Breast epithelium (tissue), 4 donors: ENCODE measurements at regions not wholly inside any gene's neighbourhood (a gene's known extent, or its start where the extent isn't known, plus 50 kb on each side); places are given as distances from the start of the nearest gene placed in this dataset.

ENCODE experiments used
- DNase-seq, 2 donors: peaks; one replicate each; pipeline ENCODE4 v3.0.0-alpha.2; 2019; ENCODE audit warnings: low spot score in 2 of 2
- H3K27ac ChIP-seq, 2 donors: fragments of 200-600 bp; sonication (generic) in 1 of 2; one replicate each; pipeline ENCODE4 v1.5.1; 2016 to 2019; ENCODE audit warnings: mild to moderate bottlenecking in 1 of 2
- H3K27me3 ChIP-seq, 2 donors: fragments of 200-600 bp; sonication (generic) in 1 of 2; one replicate each; pipeline versions ENCODE4 v1.5.1 to v1.6.0; 2017 to 2019; ENCODE audit warnings: control low read depth in 1 of 2, mild to moderate bottlenecking in 1 of 2
- H3K36me3 ChIP-seq: fragments of 200-600 bp; one replicate; pipeline ENCODE4 v1.5.1; 2019
- H3K4me1 ChIP-seq, 2 donors: fragments of 200-600 bp; sonication (generic); one replicate each; pipeline ENCODE4 v1.5.1; 2016 to 2019; ENCODE audit warnings: control low read depth in 1 of 2
- H3K4me3 ChIP-seq, 3 donors: fragments of 200-600 bp; sonication (generic); 1 replicate in 2 of 3; 2 replicates in 1 of 3; pipeline ENCODE4 v1.5.1; 2016 to 2019; ENCODE audit warnings: mild to moderate bottlenecking in 3 of 3, moderate library complexity in 2 of 3
- H3K9me3 ChIP-seq, 2 donors: fragments of 200-600 bp; sonication (generic) in 1 of 2; one replicate each; pipeline ENCODE4 v1.5.1; 2016 to 2019; ENCODE audit warnings: control low read depth in 1 of 2
- POLR2A ChIP-seq: fragments of 450-650 bp; IDR thresholded peaks from one replicate; pipeline ENCODE4 v1.6.1; 2016; ENCODE audit warnings: antibody characterized with exemption, mild to moderate bottlenecking, moderate library complexity
- POLR2AphosphoS5 ChIP-seq, 3 donors: sonication (generic); formaldehyde crosslinking; IDR thresholded peaks; one replicate each; pipeline ENCODE4 v1.6.1; 2017; ENCODE audit warnings: antibody characterized with exemption in 3 of 3
- intact Hi-C: fragments of 100-400 bp; cut with DNase I; formaldehyde crosslinking; loops from one replicate; pipeline ENCODE4 v1.15.1; 2023; ENCODE audit warnings: low total_unique reads
- TF ChIP-seq, protein P1 (sequence below), 3 donors: fragments of 450-650 bp; IDR thresholded peaks; one replicate each; pipeline ENCODE4 v1.5.1; 2016 to 2017; ENCODE audit warnings: antibody characterized with exemption in 3 of 3, mild to moderate bottlenecking in 3 of 3, moderate library complexity in 3 of 3

DNA sequence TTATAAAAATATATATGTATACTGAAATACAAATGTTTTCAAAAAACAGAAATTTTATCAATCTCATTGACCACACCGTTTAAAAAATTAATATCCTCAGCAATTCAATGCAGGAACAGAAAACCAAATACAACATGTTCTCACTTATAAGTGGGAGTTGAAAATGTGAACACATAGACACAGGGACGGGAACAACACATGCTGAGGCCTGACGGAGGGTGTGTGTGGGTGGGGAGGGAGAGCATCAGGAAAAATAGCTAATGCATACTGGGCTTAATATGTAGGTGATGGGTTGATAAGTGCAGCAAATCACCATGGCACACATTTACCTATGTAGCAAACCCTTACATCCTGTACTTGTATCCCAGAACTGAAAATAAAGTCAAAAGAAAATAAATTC lies 409.5 kb downstream of the MLLT3 start:
- H3K4me1 ChIP-seq, result no peaks in the 10 kb centered on the region
- TF ChIP-seq, protein P1, sequence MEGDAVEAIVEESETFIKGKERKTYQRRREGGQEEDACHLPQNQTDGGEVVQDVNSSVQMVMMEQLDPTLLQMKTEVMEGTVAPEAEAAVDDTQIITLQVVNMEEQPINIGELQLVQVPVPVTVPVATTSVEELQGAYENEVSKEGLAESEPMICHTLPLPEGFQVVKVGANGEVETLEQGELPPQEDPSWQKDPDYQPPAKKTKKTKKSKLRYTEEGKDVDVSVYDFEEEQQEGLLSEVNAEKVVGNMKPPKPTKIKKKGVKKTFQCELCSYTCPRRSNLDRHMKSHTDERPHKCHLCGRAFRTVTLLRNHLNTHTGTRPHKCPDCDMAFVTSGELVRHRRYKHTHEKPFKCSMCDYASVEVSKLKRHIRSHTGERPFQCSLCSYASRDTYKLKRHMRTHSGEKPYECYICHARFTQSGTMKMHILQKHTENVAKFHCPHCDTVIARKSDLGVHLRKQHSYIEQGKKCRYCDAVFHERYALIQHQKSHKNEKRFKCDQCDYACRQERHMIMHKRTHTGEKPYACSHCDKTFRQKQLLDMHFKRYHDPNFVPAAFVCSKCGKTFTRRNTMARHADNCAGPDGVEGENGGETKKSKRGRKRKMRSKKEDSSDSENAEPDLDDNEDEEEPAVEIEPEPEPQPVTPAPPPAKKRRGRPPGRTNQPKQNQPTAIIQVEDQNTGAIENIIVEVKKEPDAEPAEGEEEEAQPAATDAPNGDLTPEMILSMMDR (IDR thresholded peaks at IDR 0.05), result no peak
- TF ChIP-seq POLR2A (no peak), POLR2AphosphoS5 (IDR thresholded peaks at IDR 0.05) (no peak)
- H3K4me3 ChIP-seq, result no peak overlapping the region
- intact Hi-C loops, result no loop called here
- H3K27ac ChIP-seq, result no peak overlapping the region
- DNase-seq, result no peak
- H3K27me3 ChIP-seq, result no peaks in the 10 kb centered on the region
- H3K9me3 ChIP-seq, result no peaks in the 10 kb centered on the region
- H3K36me3 ChIP-seq, result no peaks in the 10 kb centered on the region

DNA sequence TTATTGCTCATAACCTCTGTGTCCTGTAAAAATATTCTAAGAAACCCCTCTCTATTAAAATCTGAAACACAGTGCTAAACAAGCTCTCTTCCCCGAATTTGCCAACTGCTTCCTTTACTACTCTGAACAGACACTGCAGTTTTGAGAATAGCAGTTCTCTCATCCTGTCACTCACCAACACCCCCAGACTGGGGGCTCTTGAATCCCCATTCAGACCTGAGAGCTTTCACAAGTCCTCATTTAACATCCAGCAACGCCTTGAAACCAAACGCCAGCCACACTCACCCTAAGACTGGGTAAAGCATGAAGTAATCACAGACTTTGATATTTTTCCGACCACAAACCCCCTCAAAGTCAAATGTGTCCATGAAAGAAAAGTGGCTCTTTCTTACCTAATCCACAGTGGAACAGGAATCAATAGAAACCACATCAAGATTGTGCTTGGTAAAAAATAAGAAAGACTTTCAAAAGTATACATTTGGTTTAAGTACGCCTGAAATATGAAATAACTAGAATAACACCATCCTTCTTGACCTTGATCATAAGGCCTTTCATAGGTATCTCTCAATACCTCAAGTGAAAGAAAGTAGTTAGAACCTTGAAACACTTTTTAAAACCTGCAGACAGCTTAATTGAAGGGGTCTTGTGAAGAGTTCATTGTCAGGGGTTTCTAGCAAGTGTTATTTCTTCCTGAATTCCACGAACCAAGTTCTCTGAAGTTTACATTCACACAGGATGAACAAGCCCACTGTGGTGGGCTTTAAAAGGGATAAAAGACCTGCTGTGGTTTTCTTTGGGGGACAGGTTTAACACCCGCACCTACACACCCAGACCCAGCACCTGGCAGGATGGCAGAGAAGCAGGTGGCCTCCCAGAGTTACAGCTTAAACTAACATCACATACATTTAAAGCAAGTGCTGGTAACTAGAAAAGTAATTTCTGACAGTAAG lies 412.6 kb downstream of the MLLT3 start:
- TF ChIP-seq, protein P1 (IDR thresholded peaks at IDR 0.05), result no peak
- TF ChIP-seq POLR2AphosphoS5 (IDR thresholded peaks at IDR 0.05) (no peak), POLR2A (no peak)
- no peaks in the 10 kb centered on the region for H3K27me3 ChIP-seq
- no peak for DNase-seq
- intact Hi-C loops, result no loop called here
- no peaks in the 10 kb centered on the region for H3K36me3 ChIP-seq
- H3K4me1 ChIP-seq, result no peaks in the 10 kb centered on the region
- H3K27ac ChIP-seq, result no peak overlapping the region
- no peaks in the 10 kb centered on the region for H3K9me3 ChIP-seq
- no peak overlapping the region for H3K4me3 ChIP-seq

DNA sequence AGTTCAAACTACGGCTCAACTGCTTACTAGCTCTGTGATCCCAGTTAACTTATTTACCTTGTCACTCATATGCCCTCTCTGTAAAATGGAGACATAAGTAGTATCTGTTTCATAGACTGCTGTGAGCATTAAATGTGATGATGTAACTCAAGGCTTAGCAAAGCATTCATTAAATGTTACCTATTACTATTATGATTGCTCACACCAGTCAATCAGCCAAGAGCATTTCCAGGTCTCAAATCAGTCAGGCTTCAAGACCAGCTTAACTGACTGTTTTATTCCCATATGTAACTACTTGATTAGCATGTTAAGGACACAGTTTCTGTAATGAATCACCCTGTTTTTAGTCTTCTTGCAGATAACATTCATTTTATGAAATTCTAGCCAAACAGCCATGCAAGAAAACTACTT lies 413.3 kb downstream of the MLLT3 start:
- no peaks in the 10 kb centered on the region for H3K27me3 ChIP-seq
- no peak for DNase-seq
- H3K27ac ChIP-seq, result no peak overlapping the region
- no peak overlapping the region for H3K4me3 ChIP-seq
- H3K4me1 ChIP-seq, result no peaks in the 10 kb centered on the region
- no peak for TF ChIP-seq POLR2AphosphoS5 (IDR thresholded peaks at IDR 0.05)
- intact Hi-C loops, result no loop called here
- no peaks in the 10 kb centered on the region for H3K36me3 ChIP-seq
- H3K9me3 ChIP-seq, result no peaks in the 10 kb centered on the region

DNA sequence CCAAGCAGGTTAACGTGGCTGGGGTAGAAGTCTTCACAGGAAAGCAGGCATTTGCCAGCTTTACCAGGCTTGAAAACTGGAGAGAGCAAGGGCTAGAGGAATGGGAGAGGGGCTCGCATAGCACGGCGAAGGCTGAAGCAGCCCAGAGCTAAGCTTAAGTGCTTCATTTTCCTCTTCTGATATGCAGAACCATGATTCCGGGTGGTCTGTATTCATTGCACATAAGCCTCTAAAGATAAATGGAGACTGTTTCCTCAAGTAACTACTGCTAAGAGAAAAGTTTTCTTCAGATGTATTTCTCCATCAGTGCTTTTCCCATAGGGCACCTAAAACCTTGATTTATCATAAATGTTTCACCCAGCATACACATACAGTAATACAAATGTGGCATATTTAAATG lies 414.1 kb downstream of the MLLT3 start:
- no peak overlapping the region for H3K4me3 ChIP-seq
- no peak for TF ChIP-seq POLR2A
- no peak for DNase-seq
- no peaks in the 10 kb centered on the region for H3K36me3 ChIP-seq
- H3K27ac ChIP-seq, result no peak overlapping the region
- H3K4me1 ChIP-seq, result no peaks in the 10 kb centered on the region
- H3K9me3 ChIP-seq, result no peaks in the 10 kb centered on the region
- no peaks in the 10 kb centered on the region for H3K27me3 ChIP-seq
- intact Hi-C loops, result no loop called here

DNA sequence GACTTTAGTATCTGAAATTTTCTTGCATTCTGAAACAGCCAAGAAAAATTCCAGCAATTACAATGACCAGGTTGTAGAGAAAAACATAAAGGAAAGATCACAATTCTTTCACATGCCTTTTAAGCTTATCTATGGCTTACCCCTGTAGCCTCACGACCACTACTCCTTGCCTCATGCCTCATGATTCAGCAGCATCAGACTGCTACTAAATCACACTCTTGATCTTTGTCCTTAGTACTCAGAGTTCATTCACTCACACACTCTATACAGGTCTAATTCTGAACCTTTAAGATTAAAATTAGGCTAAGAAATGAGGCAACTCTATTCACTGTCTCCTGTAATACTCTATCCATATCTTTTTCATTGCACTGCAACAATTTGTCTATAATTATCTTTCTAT lies 415.1 kb downstream of the MLLT3 start:
- no peaks in the 10 kb centered on the region for H3K4me1 ChIP-seq
- TF ChIP-seq, protein P1 (IDR thresholded peaks at IDR 0.05), result no peak
- no peak for TF ChIP-seq POLR2AphosphoS5 (IDR thresholded peaks at IDR 0.05)
- TF ChIP-seq POLR2A, result no peak
- no peak overlapping the region for H3K27ac ChIP-seq
- intact Hi-C loops, result no loop called here
- no peaks in the 10 kb centered on the region for H3K9me3 ChIP-seq
- no peaks in the 10 kb centered on the region for H3K36me3 ChIP-seq
- no peak overlapping the region for H3K4me3 ChIP-seq
- no peaks in the 10 kb centered on the region for H3K27me3 ChIP-seq
- DNase-seq, result no peak

DNA sequence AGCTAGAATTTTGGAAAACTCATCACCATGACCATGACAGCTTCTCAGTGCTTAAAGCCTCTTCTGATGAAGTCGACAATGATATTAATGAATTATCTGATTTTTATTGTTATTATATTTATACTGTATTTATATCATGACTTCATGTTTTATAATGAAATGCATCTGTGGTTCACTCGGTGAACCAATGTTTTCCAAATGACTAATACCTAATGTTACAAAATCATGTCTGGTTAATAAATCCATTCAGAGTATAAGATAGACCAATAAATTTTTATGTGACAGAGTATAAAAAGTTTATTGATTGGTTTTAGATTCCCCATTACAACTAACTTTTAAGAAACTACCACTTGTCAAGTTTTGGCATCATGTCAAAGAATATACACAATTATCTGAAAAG lies 416.5 kb downstream of the MLLT3 start:
- TF ChIP-seq POLR2A, result no peak
- no peak for TF ChIP-seq POLR2AphosphoS5 (IDR thresholded peaks at IDR 0.05)
- intact Hi-C loops, result no loop called here
- no peaks in the 10 kb centered on the region for H3K9me3 ChIP-seq
- DNase-seq, result no peak
- no peaks in the 10 kb centered on the region for H3K36me3 ChIP-seq
- H3K4me1 ChIP-seq, result no peaks in the 10 kb centered on the region
- H3K4me3 ChIP-seq, result no peak overlapping the region
- H3K27ac ChIP-seq, result no peak overlapping the region
- H3K27me3 ChIP-seq, result no peaks in the 10 kb centered on the region
